ENCODE measurements at regions not wholly inside any gene's neighbourhood (a gene's known extent, or its start where the extent isn't known, plus 50 kb on each side); places are given as distances from the start of the nearest gene placed in this dataset.
"Not testable (repeated sequence)": the region's sequence is repeated elsewhere in the genome, so short reads cannot be mapped to it uniquely, and the experiment has no call there.

DNA sequence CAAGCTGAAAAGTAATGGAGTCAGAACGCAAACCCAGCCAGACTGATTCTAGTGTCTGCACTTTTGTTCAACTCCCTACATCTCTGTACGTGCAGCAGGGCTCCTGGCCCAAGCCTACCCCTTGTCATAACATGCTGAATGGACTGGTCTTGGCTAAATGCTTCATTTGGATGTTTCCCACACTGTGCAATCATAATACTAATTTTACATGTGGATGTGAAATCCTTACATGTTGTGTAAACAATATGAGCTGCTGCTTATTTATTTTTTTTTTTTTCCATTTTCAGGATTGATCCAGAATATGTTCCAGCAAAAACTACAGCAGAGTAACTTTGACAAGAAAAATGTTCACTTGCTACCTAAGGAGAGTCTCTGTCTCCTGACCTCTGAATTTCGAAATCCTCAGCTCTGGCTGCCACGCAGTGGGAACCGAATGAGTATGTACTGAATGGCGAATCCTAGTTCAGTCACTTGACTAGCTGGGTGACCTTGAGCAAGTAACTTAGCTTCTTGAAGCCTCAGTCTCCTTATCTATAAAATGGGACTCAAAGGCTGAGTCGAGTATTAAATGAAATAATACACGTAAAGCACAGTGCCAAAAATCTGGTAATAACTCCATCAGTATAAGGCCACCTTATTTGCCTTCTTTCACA lies 133.4 kb downstream of the EHF start:
- DNase-seq (ENCODE audit: low read depth) = peak; percentile 63

DNA sequence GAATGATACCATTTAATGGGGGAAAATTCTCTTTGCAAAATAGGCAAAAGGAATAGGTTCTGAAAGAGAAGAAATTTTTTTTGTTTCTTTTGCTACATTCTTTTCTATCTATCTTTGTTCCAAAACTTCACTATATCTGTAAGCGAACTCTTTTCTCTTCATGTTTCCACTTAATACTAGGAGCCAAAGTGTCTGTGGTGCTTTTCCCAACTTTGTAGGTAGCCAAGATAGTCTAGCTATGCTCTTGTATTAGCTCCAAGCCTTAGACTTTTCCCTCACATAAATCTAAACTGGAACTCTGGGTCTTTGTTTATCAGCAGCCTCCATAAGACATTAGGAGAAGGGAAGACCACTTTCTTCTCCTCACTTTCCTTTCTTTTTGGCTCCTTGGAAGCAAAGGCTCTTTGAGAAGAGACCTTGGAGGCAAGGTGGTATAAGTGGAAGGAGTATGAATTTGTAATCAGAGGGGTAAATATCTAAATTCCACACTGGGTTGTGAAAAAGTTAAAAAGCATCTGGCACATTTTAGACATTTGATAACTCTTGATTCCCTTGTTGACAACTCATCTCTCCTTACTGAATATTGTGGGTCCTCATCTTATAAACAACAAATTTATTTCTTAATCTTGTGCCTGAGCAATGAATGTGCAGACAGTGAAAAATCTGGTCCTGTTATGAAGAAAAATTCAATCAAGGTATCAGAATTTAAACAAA lies 130.0 kb downstream of the EHF start:
- DNase-seq (ENCODE audit: low read depth) = peak; percentile 35

- peak; percentile 98 for DNase-seq (ENCODE audit: low read depth)
Observed at GRCh38 chr11:34749666-34750659, 129.1 kb downstream of the EHF start.

DNA sequence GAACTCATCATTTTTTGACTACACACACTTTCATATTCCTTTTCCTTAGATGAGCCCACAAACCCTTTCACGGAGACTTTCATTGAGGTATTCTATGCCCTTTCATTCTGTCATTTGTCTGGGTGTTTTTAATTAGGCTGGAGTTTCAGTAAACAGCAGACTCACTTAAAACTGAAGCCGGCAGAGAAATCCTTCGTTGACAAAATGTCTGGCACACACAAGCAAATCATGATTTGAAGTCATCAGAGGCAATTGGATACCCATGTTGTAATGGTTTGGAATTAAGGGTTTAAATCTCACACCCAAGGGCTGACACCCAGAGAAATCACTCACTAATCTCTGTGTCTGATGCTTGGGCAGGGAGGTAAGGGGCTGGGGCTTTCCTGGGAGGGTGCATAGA lies 127.1 kb downstream of the EHF start:
- no peak for DNase-seq (ENCODE audit: low read depth)

DNA sequence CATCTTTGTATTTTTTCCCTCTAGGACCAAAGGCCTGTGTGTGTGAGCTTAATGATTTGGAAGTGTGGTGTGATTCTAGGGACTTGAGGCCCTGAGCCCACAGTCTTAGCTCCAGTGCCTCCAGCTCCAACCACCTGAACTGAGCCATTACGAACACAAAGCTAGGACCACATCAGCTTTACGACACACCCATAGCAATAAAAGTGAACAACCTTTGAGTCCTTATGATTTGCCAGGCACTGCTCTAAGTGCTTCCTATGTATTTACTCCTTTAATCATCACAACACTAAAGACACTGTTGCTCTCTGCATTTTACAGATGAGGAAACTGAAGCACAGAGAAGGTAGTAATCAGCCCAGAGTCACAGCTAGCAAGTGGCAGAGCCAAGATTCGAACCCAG lies 126.4 kb downstream of the EHF start:
- no peak for DNase-seq (ENCODE audit: low read depth)

DNA sequence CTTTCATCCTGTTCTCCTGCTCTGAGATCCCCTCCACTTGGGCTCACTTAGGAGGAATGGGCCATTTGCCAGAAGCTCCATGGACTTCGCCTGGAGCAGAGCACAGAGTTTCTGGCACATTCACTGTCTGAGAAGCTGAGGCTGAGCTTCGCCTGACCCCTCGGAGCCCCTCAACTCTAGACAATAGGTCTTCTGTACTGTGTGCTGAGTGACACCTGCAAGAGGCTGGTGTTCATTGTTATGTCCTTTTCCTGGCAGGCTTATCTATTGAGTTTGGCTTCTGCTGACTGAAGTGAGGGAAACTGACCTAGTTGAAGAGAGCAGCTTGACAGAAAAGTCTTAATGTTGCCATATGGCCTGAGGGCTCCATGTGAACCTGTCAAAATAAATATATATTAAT lies 124.3 kb downstream of the EHF start:
- no peak for DNase-seq (ENCODE audit: low read depth)

- DNase-seq (ENCODE audit: low read depth) = no peak
Observed at GRCh38 chr11:34744511-34744910, 123.6 kb downstream of the EHF start.

DNA sequence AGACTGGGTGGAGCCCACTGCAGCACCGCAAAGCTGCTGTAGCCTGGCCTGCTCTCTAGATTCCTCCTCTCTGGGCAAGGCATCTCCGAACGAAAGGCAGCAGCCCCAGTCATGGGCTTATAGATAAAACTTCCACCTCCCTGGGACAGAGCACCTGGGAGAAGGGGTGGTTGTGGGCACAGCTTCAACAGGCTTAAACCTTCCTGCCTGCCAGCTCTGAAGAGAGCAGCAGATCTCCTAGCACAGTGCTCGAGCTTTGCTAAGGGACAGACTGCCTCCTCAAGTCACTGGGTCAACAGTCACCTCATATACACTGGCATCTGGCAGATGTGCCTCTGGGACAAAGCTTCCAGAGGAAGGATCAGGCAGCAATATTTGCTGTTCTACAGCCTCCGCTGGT lies 117.3 kb downstream of the EHF start:
- DNase-seq (ENCODE audit: low read depth) = no peak

GRCh38 chr11:34732831-34733230 lies 111.9 kb downstream of the EHF start:
- no peak for DNase-seq (ENCODE audit: low read depth)

- no peak for DNase-seq (ENCODE audit: low read depth)
Observed at GRCh38 chr11:34731603-34732002, 110.7 kb downstream of the EHF start.

DNA sequence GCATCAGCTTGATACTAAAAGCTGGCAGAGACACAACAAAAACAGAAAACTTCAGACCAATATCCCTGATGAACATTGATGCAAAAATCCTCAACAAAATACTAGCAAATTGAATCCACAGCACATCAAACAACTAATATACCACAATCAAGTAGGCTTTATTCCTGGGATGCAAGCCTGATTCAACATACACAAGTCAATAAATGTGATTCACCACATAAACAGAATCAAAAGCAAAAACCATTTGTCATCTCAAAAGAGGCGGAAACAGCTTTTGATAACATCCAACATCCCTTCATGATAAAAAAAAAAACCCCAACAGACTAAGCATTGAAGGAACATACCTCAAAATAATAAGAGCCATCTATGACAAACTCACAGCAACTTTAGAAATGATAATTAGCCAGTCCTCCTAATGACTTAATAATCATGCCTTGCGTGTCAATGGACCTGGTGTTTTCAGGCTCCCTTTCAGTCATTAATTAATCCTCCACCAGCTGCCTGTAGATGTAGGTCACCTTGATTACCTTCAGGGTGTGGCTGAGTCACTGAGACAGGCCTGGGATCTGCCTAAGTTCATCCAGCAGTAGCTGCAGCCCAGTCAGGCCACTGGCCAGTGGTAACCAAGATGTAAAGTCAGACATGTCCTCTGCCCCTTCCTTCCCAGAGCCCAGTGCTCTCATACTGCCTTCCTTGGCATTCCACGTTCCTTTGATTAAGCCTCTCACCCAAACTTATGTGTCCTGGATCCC lies 109.8 kb downstream of the EHF start:
- DNase-seq (ENCODE audit: low read depth) = no peak

- DNase-seq (ENCODE audit: low read depth) = no peak
Observed at GRCh38 chr11:34728609-34729008, 107.7 kb downstream of the EHF start.

DNA sequence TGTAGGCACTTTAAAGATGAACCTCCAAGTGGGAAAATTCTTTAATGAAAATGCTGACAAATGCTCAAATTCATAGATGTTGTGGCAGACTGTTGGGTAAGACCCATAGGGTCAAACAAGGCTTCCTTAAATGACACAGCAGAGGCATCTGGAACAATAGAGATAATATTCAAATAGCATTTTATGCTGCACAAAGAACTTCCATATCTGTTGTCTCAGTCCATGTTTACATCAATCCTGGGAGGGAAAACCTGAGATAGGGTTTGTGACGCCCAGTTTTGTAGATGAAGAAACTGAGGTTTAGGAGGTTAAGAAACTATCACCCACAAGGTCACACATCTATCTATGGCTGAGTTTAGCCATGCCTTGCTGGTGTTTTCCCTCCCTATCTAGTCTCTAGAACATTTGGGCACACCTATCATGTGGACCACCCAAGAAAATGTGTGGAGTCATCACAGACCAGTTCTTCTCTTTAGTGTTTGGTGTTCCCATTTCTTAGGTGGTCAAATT lies 106.4 kb downstream of the EHF start:
- DNase-seq (ENCODE audit: low read depth) = no peak

DNA sequence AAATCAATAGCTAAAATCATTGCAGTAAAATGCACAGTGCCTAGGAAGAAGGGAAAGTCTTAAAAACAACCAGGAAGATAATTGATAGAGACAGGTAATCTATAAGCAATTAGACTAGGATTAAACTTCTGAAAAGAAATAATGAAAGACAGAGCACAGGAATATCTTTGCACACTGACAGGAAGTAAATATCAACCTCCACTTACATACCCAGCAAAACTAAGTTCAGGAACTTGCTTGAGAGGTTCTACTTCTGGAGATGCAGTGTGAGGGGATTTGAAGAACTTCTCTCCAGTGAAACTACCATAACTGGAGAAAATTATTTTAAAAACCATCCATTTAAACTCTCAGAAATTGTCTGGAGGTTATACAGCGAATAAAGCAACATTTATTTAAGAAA lies 104.1 kb downstream of the EHF start:
- DNase-seq (ENCODE audit: low read depth) = no peak

- DNase-seq (ENCODE audit: low read depth) = peak; percentile 68
Observed at GRCh38 chr11:34721646-34722045, 100.8 kb downstream of the EHF start.

GRCh38 chr11:34719303-34719848 lies 98.5 kb downstream of the EHF start:
- DNase-seq (ENCODE audit: low read depth) = peak; percentile 23

DNA sequence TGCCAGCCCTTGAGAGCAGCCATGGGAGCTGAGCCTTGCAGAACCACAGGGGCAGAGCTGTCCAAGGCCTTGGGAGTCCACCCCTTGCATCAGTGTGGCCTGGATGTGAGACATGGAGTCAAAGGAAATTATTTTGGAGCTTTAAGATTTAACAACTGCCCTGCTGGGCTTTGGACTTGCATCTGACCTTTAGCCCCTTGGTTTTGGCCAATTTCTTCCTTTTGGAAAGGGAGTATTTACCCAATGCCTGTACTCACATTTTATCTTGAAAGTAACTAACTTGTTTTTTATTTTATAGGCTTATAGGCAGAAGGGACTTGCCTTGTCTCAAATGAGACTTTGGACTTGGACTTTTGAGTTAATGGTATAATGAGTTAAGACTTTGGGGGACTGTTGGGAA lies 92.7 kb downstream of the EHF start:
- not testable (repeated sequence) for DNase-seq (ENCODE audit: low read depth)

All from iris pigment epithelial cell (primary cell).